A673 (cell line): ENCODE measurements at regions not wholly inside any gene's neighbourhood (a gene's known extent, or its start where the extent isn't known, plus 50 kb on each side); places are given as distances from the start of the nearest gene placed in this dataset.
"Not testable (repeated sequence)": the region's sequence is repeated elsewhere in the genome, so short reads cannot be mapped to it uniquely, and the experiment has no call there.

Source experiments
- BruUV-seq: library from RNA; stranded (reverse); fragments of 400-500 nt; replicated peaks from 2 replicates; lab custom pipeline; 2021; lab: Mats Ljungman, UMichigan
- CTCF ChIA-PET: fragments of 300-600 bp; sonication (Branson Sonifier 250); formaldehyde crosslinking; loops from one replicate; lab custom pipeline; 2022; ENCODE audit warnings: antibody characterized with exemption; lab: Charles Lee
- POLR2A ChIA-PET: fragments of 300-600 bp; sonication (Branson Sonifier 250); formaldehyde crosslinking; loops from one replicate; lab custom pipeline; 2022; ENCODE audit warnings: antibody characterized with exemption; ENCODE audit not compliant: low non-redundant PET; lab: Charles Lee
- DNase-seq: peaks from one replicate; pipeline ENCODE4 v3.0.0-alpha.2; 2015; ENCODE audit warnings: low spot score
- H3K27ac ChIP-seq: fragments of 200-600 bp; sonication (generic); 2 replicates; pipeline ENCODE4 v1.5.1; 2016; ENCODE audit warnings: mixed run types, low read depth, mild to moderate bottlenecking, mixed read lengths, antibody characterized with exemption, low read length; ENCODE audit not compliant: poor library complexity, severe bottlenecking
- H3K27me3 ChIP-seq: fragments of 200-600 bp; sonication (generic); replicated peaks from 2 replicates; pipeline ENCODE4 v1.6.1; 2017; ENCODE audit warnings: mixed run types, low read depth, mild to moderate bottlenecking, mixed read lengths, antibody characterized with exemption, low read length; ENCODE audit not compliant: insufficient read depth, poor library complexity
- H3K36me3 ChIP-seq: fragments of 200-600 bp; sonication (generic); 2 replicates; pipeline ENCODE4 v1.6.1; 2016; ENCODE audit warnings: mixed run types, mild to moderate bottlenecking, mixed read lengths, antibody characterized with exemption, low read length; ENCODE audit not compliant: insufficient read depth, poor library complexity, severe bottlenecking
- H3K4me1 ChIP-seq: fragments of 200-600 bp; sonication (generic); 2 replicates; pipeline ENCODE4 v1.6.1; 2017; ENCODE audit warnings: mixed run types, mild to moderate bottlenecking, mixed read lengths, antibody characterized with exemption, low read length; ENCODE audit not compliant: insufficient read depth, poor library complexity, severe bottlenecking
- H3K4me3 ChIP-seq: fragments of 200-600 bp; sonication (generic); 2 replicates; pipeline ENCODE4 v1.5.1; 2016; ENCODE audit warnings: low read depth, mixed run types, mild to moderate bottlenecking, mixed read lengths, low read length; ENCODE audit not compliant: poor library complexity, severe bottlenecking
- H3K9me3 ChIP-seq: fragments of 200-600 bp; sonication (generic); 2 replicates; pipeline ENCODE4 v1.6.1; 2016; ENCODE audit warnings: mixed run types, low read depth, mild to moderate bottlenecking, mixed read lengths, antibody characterized with exemption, low read length; ENCODE audit not compliant: poor library complexity, severe bottlenecking
- CTCF ChIP-seq: fragments of 300-800, 200-600 bp; sonication (generic); conservative IDR thresholded peaks from 2 replicates; pipeline ENCODE4 v1.5.1; 2017; ENCODE audit warnings: low read depth, mild to moderate bottlenecking, antibody characterized with exemption, low read length, moderate library complexity, mixed read lengths
- EZH2 ChIP-seq: fragments of 200-600 bp; sonication (generic); IDR thresholded peaks from 2 replicates; pipeline ENCODE4 v1.6.1; 2017; ENCODE audit warnings: borderline replicate concordance, low read depth, mild to moderate bottlenecking, mixed read lengths, antibody characterized with exemption, low read length; ENCODE audit not compliant: poor library complexity, severe bottlenecking
- intact Hi-C: fragments of 100-400 bp; cut with micrococcal nuclease; formaldehyde crosslinking; loops from one replicate; pipeline ENCODE4 v1.10.0; 2022; ENCODE audit not compliant: unreplicated experiment

GRCh38 chr4:14920237-14920636 lies 82.0 kb upstream of the CPEB2 start:
- no peak overlapping the region for H3K4me3 ChIP-seq
- DNase-seq = no peak
- no peaks in the 10 kb centered on the region for H3K27me3 ChIP-seq
- POLR2A ChIA-PET = no interaction called here
- H3K9me3 ChIP-seq = no peaks in the 10 kb centered on the region
- BruUV-seq = no TSS peak
- H3K27ac ChIP-seq = no peak overlapping the region
- intact Hi-C loops = no loop called here
- TF ChIP-seq CTCF = no peak
- no peak for TF ChIP-seq EZH2
- no peaks in the 10 kb centered on the region for H3K36me3 ChIP-seq
- no peaks in the 10 kb centered on the region for H3K4me1 ChIP-seq
- CTCF ChIA-PET = no interaction called here

GRCh38 chr4:14920759-14921320 lies 81.4 kb upstream of the CPEB2 start:
- ChIA-PET POLR2A (no interaction called here), CTCF (no interaction called here)
- DNase-seq = no peak
- H3K4me1 ChIP-seq = no peaks in the 10 kb centered on the region
- H3K9me3 ChIP-seq = no peaks in the 10 kb centered on the region
- no peak overlapping the region for H3K4me3 ChIP-seq
- H3K27ac ChIP-seq = no peak overlapping the region
- intact Hi-C loops = no loop called here
- H3K27me3 ChIP-seq = no peaks in the 10 kb centered on the region
- H3K36me3 ChIP-seq = no peaks in the 10 kb centered on the region
- TF ChIP-seq EZH2 (no peak), CTCF (no peak)
- no TSS peak for BruUV-seq

GRCh38 chr4:14921781-14922180 lies 80.5 kb upstream of the CPEB2 start:
- CTCF ChIA-PET, intact Hi-C loops, BruUV-seq, POLR2A ChIA-PET, H3K4me3 ChIP-seq, DNase-seq, H3K27me3 ChIP-seq, H3K9me3 ChIP-seq, H3K4me1 ChIP-seq, H3K27ac ChIP-seq, H3K36me3 ChIP-seq: not testable (repeated sequence)
